ENCODE measurements at regions not wholly inside any gene's neighbourhood (a gene's known extent, or its start where the extent isn't known, plus 50 kb on each side); places are given as distances from the start of the nearest gene placed in this dataset.

- no peaks in the 10 kb centered on the region for H3K4me1 ChIP-seq (ENCODE audit: control insufficient read depth, extremely low read depth, insufficient read depth, low read length)
- TF ChIP-seq EZH2 (IDR thresholded peaks at IDR 0.05; ENCODE audit: low read length) (no peak), CTCF (optimal IDR thresholded peaks at IDR 0.05 in 1 of 3, IDR thresholded peaks at IDR 0.05 in 1 of 3, conservative IDR thresholded peaks at IDR 0.05 in 1 of 3; ENCODE audit: extremely low read depth in 1 of 3, insufficient read depth in 2 of 3, low read length in 3 of 3) (peak; percentile 21 to 66 (median 64))
- no peaks in the 10 kb centered on the region for H3K9me3 ChIP-seq (ENCODE audit: control insufficient read depth, low read depth, low read length)
- H2AFZ ChIP-seq (ENCODE audit: control insufficient read depth, low read length) = no peak overlapping the region
- H3K4me3 ChIP-seq (ENCODE audit: control insufficient read depth in 2 of 3, extremely low read depth in 1 of 3, insufficient read depth in 2 of 3, low read depth in 1 of 3, low read length in 3 of 3) = no peak overlapping the region
- peak; percentile 51 for FAIRE-seq
- H4K20me1 ChIP-seq (ENCODE audit: control insufficient read depth, extremely low read depth, insufficient read depth, low read length) = no peaks in the 10 kb centered on the region
- H3K79me2 ChIP-seq (ENCODE audit: control insufficient read depth, insufficient read depth, low read length) = no peaks in the 10 kb centered on the region
- no peaks in the 10 kb centered on the region for H3K9me1 ChIP-seq (ENCODE audit: control insufficient read depth, extremely low read depth, insufficient read depth, low read length)
- DNase-seq (ENCODE audit: low read depth, low spot score) = no peak
- no peaks in the 10 kb centered on the region for H3K27me3 ChIP-seq (ENCODE audit: control insufficient read depth, extremely low read depth, insufficient read depth, low read length)
- no peaks in the 10 kb centered on the region for H3K36me3 ChIP-seq (ENCODE audit: control insufficient read depth in 2 of 2, extremely low read depth in 1 of 2, insufficient read depth in 2 of 2, low read length in 2 of 2)
- no peak overlapping the region for H3K9ac ChIP-seq (ENCODE audit: control insufficient read depth, extremely low read depth, insufficient read depth, low read length)
- no peak overlapping the region for H3K27ac ChIP-seq (ENCODE audit: control insufficient read depth, insufficient read depth, low read length)
- dilution Hi-C loops (cut with MboI; ENCODE audit: extremely low pct_ligation_motif_present, low sequenced_read_pairs) = no loop called here
- H3K4me2 ChIP-seq (ENCODE audit: control insufficient read depth, extremely low read depth, insufficient read depth, low read depth, low read length) = no peak overlapping the region
These were observed 324.8 kb upstream of the CHAC2 start for GRCh38 chr2:53442783-53443182.

GRCh38 chr2:53442093-53442492 lies 325.5 kb upstream of the CHAC2 start:
- Histone ChIP-seq H3K9me1 (ENCODE audit: control insufficient read depth, extremely low read depth, insufficient read depth, low read length) (no peaks in the 10 kb centered on the region), H3K9ac (ENCODE audit: control insufficient read depth, extremely low read depth, insufficient read depth, low read length) (no peak overlapping the region), H3K9me3 (ENCODE audit: control insufficient read depth, low read depth, low read length) (no peaks in the 10 kb centered on the region), H4K20me1 (ENCODE audit: control insufficient read depth, extremely low read depth, insufficient read depth, low read length) (no peaks in the 10 kb centered on the region), H3K4me1 (ENCODE audit: control insufficient read depth, extremely low read depth, insufficient read depth, low read length) (no peaks in the 10 kb centered on the region), H3K36me3 (ENCODE audit: control insufficient read depth in 2 of 2, extremely low read depth in 1 of 2, insufficient read depth in 2 of 2, low read length in 2 of 2) (no peaks in the 10 kb centered on the region), H3K4me2 (ENCODE audit: control insufficient read depth, extremely low read depth, insufficient read depth, low read depth, low read length) (no peak overlapping the region), H3K4me3 (ENCODE audit: control insufficient read depth in 2 of 3, extremely low read depth in 1 of 3, insufficient read depth in 2 of 3, low read depth in 1 of 3, low read length in 3 of 3) (no peak overlapping the region), H3K79me2 (ENCODE audit: control insufficient read depth, insufficient read depth, low read length) (no peaks in the 10 kb centered on the region), H3K27ac (ENCODE audit: control insufficient read depth, insufficient read depth, low read length) (no peak overlapping the region), H3K27me3 (ENCODE audit: control insufficient read depth, extremely low read depth, insufficient read depth, low read length) (no peaks in the 10 kb centered on the region), H2AFZ (ENCODE audit: control insufficient read depth, low read length) (no peak overlapping the region)
- dilution Hi-C loops (cut with MboI; ENCODE audit: extremely low pct_ligation_motif_present, low sequenced_read_pairs) = no loop called here
- DNase-seq (ENCODE audit: low read depth, low spot score) (no peak), FAIRE-seq (no peak)
- no peak for TF ChIP-seq EZH2 (IDR thresholded peaks at IDR 0.05; ENCODE audit: low read length)
- TF ChIP-seq CTCF (optimal IDR thresholded peaks at IDR 0.05 in 1 of 3, IDR thresholded peaks at IDR 0.05 in 1 of 3, conservative IDR thresholded peaks at IDR 0.05 in 1 of 3; ENCODE audit: extremely low read depth in 1 of 3, insufficient read depth in 2 of 3, low read length in 3 of 3) = no peak
